HG02623 (cell line): ENCODE measurements at regions not wholly inside any gene's neighbourhood (a gene's known extent, or its start where the extent isn't known, plus 50 kb on each side); places are given as distances from the start of the nearest gene placed in this dataset.
"Not testable (repeated sequence)": the region's sequence is repeated elsewhere in the genome, so short reads cannot be mapped to it uniquely, and the experiment has no call there.

Source experiments
- ATAC-seq: cut with Tn5 transposase; IDR thresholded peaks from one replicate; pipeline ENCODE4 v1.9.1; 2021; ENCODE audit warnings: moderate library complexity; ENCODE audit not compliant: unreplicated experiment

DNA sequence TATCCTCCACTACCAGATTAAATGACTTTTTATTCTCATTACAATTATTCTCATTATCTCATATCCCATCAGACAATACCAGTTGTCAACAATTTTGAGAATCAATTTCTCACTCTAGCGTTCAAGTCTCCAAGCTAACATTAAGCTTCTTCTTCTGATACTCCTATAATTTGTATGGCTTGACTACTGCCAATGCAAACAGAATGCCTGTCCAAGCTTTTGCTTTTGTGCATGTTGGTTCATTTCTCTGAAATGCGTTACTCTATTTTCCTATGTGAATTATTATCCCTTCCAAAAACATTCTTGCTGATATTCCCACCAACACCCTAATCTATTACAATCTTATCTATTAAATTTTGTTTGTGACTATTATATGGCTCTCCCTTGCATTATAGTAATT, 1602.3 kb downstream of the C4orf33 start:
- ATAC-seq, result no peak

- ATAC-seq, result no peak
Measured at GRCh38 chr4:130699004-130699403, 1603.1 kb downstream of the C4orf33 start.

DNA sequence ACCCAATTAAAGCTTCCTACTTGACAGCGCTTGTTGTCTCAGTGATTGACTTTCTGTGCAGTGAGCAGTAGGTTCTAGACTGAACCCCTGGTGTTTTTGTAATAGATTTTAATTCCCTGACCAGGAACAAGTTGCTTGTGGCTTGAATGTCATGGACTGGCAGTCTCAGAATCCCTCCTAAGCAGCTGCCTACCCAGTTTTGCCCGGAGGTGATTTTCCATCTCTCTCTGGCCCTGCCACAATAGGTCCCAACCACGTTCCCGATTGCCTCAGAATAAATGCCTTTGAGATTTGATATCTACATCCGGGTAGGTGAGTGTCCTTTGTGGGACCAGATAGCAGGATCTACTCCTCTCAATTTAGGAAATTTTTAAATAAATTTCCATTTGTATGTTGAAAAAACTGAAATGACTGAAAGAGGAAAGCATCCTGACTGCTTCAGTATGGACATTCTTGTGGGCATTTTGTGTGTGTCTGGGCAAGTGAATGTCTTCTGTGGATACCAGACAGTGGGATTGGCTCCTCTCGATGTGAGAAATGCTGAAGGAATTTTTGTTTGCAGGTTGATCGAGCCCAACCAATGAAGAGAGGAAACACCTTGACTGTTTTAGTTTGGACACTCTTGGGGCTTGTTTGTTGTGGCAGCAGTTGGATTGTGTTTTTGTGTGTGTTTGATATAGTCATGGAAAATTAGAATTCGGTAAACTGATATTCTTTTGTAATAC, 1607.4 kb downstream of the C4orf33 start:
- no peak for ATAC-seq

DNA sequence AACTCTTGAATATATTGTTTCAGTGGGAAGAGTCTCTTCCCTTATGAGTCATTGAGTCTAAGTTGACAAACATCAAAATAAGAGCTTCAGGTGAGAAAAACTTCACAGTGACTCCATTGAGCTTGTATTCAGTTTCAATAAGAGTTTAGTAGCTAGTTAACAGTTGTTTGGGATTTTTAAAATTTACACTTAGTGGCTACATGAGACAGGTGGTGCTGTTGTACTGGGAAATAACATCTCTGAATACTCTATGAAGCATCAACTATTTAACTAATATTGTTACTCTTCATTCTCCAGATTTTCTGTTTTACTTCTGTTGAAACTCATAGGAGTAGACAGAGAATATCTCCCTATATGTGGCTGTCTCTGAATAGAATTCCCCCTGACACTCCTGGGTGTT, 1609.1 kb downstream of the C4orf33 start:
- no peak for ATAC-seq

GRCh38 chr4:130712038-130712437, 1616.1 kb downstream of the C4orf33 start:
- ATAC-seq, result no peak

DNA sequence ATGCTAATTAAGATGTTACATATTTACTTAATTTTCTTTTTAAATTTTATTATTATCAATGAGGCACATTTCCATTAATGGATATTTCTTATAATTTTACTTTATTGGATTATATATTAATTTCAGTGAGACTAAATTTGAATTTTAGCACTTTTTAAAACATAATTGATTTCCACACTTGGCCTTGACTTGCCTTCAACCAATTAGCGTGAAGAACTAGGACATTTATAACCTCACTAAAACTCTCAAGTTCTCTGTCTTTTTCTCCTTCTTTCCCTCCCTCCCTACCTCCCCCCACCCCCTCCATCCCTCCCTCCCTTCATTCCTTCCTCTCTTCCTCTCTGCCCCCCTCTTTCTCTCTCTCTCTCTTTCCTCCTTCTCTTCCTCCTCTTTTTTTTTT, 1618.1 kb downstream of the C4orf33 start:
- ATAC-seq, result no peak

DNA sequence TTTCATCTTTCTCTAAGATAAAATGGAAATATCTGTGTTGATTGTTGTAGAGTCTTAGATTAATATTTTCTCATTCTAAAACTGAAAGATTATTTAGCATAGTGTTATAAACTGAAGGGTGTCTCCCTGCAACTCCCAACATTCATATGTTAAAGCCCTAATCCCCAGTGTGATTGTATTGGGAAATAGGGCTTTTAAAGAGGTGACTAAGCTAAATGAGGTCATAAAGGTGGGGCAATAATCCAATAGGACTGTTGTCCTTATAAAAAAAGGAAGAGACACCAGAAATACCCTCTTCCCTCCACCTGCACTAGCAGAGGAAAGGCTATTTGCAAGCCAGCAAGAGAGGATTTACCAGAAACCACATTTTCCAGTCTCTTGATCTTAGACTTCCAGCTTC, 1626.4 kb downstream of the C4orf33 start:
- no peak for ATAC-seq

- ATAC-seq, result no peak
Measured at GRCh38 chr4:130736436-130737185, 1640.7 kb downstream of the C4orf33 start.

DNA sequence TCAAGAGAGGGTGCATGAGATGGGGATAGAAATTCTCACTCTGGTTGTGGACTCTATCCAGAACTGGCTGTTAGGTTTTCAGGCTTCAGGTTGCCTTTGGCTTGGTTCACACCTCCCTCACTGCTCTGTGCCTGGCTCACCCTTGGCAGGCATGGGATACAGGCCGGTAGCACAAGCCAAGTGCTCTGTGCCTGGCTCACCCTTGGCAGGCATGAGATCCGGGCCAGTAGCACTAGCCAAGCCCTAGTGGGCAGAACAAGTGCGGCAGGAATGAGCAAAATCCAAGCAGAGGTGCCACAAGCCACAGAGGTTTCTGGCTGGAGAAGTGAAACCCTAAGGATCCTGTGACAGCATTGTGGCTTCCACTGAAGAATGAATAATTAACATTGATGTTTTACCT, 1642.3 kb downstream of the C4orf33 start:
- no peak for ATAC-seq

DNA sequence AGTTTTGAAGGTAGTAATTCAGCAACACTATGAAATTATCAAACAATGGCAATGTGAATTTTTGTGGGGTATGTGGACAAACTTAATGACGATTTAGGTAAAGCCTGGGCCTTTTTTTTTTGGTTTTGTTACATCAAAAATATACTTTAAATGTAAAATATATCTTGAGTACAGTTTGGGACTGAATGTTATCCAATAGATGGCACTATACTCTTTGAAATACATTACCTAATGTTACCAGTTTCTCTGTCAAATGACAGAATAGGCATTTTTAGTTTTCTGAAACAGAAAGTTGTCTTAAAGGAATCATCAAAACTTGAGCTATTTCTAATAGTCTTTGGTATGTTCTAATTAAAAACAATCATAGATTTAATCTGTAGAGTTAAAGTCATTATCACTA, 1651.9 kb downstream of the C4orf33 start:
- ATAC-seq, result no peak

- no peak for ATAC-seq
Measured at GRCh38 chr4:130753926-130754325, 1658.0 kb downstream of the C4orf33 start.

DNA sequence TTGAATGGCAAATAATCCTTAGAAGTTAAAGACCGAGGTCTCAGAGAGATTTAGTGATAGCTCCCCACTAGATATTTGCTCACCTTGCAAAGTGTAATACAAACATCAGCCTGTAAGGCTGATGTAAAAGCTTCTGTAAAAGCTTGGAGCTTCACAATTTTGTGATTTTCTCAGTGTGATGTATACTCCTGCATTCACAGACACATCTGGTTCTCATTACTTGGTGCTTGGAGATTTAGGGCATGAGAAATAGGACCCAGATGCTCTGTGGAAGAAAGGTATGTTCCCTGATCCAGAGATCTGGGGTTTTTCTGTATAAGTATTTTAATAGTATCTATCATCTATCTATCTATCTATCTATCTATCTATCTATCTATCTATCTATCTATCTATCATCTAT, 1664.3 kb downstream of the C4orf33 start:
- ATAC-seq, result no peak

- not testable (repeated sequence) for ATAC-seq
Measured at GRCh38 chr4:130767384-130767783, 1671.4 kb downstream of the C4orf33 start.

GRCh38 chr4:130772966-130773365, 1677.0 kb downstream of the C4orf33 start:
- not testable (repeated sequence) for ATAC-seq

- ATAC-seq, result no peak
Measured at GRCh38 chr4:130808492-130808891, 1712.5 kb downstream of the C4orf33 start.

DNA sequence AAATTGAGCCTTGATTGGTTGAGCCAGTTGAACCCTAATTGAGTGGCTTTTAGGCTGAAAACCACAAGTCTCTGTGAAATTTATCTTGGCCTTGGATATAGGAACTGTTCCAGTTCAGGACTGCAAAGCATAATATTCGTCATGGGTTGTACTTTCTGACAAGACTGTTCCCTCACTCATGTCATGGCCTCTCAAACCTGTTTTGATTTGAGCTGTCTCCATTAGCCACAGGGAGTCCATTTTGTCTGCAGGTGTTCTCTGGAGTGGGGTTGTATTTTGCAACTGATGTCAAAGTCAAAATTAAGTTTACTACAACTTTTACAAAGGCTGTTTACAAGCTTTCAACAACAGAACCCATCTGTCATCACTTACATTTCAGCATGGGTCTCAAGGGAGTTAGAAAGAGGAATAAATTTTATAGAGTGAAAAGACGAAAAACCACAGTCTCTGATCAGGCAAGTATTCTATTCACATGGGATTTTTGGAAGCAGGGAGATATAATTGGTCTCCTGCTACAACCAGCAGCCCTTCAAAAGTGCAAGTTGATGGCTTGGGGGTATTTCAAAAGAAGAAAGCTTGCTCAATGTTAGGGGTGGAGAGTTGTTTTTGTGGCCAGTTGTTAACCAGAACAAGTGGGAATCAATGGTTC, 1716.3 kb downstream of the C4orf33 start:
- ATAC-seq, result no peak

DNA sequence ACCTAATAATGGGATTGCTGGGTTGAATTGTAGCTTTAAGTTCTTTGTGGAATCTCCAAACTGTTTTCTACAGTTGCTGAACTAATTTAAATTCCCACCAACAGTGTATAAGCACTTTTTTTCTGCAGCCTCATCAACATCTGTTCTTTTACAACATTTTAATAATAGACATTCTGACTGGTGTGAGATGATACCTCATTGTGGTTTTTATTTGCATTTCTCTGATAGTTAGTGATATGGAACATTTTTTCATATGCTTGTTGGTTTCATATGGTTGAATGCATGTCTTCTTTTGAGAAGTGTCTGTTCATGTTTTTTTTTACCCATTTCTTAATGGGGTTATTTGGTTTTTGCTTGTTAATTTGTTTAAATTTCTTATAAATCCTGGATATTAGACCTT, 1718.9 kb downstream of the C4orf33 start:
- no peak for ATAC-seq

GRCh38 chr4:130820448-130820847, 1724.5 kb downstream of the C4orf33 start:
- no peak for ATAC-seq

DNA sequence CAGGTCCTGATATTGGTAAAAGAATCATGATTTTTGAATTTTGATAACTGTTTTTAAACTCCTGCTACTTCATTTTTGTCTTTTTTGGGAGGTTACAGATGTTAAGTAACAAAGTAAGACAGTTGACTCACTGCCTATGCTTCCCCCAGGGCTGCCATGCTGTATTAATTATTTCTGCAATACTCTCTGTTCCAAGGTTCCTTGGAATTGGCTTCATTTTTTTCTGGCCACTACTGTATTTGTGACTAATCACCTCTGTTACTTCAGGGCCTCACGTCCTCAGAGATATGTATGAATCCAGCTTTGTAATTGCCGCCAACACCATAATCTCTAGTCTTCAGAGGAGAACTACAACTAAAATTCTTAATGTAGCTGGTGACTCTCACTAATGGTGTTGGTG, 1729.3 kb downstream of the C4orf33 start:
- no peak for ATAC-seq

GRCh38 chr4:130850019-130850524, 1754.1 kb downstream of the C4orf33 start:
- no peak for ATAC-seq

GRCh38 chr4:130851107-130851506, 1755.2 kb downstream of the C4orf33 start:
- no peak for ATAC-seq

DNA sequence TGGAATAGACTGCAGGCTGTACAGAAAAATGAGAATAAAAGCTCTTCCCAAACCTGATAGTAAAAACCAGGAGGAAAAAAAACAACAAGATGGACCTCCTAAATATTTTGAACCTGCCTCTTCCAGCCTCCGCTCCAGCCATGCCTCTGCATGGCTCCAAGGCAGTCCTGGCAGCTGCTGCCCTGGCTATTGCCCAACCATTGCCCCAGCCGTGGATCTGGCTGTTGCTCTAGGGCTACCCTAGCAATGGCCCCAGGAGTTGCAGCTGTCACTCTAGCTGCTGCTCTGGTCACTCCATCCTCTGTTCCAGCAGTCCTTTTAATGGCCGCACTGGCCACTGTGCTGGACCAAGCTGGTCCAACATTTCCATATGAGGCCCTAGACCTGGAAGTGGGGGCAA, 1756.0 kb downstream of the C4orf33 start:
- no peak for ATAC-seq
